T-helper 1 cell treated with Interleukin-12 subunit alpha and Interleukin-12 subunit beta and Interleukin-4 antibody, amounts not matched to agents 30 ng/mL and 1 ng/mL, for 36 hours (primary cell): ENCODE measurements at regions not wholly inside any gene's neighbourhood (a gene's known extent, or its start where the extent isn't known, plus 50 kb on each side); places are given as distances from the start of the nearest gene placed in this dataset.
"Not testable (repeated sequence)": the region's sequence is repeated elsewhere in the genome, so short reads cannot be mapped to it uniquely, and the experiment has no call there.

ENCODE experiments used
- intact Hi-C: fragments of 100-400 bp; cut with micrococcal nuclease; formaldehyde crosslinking; loops from one replicate; pipeline ENCODE4 v1.15.1; 2024

DNA sequence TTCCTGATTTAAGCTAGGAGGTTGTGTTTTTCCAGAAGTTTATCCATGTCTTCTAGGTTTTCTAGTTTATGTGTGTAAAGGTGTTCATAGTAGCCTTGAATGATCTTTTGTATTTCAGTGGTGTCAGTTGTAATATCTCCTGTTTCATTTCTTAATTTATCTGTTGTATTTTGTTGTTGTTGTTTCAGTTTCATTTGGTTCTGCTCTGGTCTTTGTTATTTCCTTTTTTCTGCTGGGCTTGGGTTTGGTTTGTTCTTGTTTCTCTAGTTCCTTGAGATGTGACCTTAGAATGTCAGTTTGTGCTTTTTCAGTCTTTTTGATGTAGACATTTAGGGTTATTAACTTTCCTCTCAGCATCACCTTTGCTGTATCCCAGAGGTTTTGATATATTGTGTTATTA, 62.8 kb downstream of the SCP2D1 start:
- intact Hi-C loops: not testable (repeated sequence)

DNA sequence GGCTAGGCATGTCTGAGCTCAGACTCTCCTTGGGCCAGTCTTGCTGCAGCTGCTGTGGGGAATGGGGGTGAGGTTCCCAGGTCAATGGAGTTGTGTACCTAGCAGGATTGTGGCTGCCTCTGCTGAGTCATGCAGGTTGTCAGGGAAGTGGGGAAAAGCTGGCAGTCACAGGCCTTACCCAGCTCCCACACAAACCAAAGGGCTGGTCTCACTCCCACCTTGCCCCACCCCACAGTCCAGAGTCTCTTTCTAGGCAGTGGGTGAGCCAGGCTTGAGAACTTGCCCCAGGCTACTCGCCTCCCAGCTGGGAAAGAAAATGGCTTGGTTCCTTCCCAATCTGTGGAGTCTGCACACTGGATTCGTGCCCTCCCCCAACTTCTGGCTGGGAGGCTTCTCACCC, 65.7 kb downstream of the SCP2D1 start:
- intact Hi-C loops: no loop called here

DNA sequence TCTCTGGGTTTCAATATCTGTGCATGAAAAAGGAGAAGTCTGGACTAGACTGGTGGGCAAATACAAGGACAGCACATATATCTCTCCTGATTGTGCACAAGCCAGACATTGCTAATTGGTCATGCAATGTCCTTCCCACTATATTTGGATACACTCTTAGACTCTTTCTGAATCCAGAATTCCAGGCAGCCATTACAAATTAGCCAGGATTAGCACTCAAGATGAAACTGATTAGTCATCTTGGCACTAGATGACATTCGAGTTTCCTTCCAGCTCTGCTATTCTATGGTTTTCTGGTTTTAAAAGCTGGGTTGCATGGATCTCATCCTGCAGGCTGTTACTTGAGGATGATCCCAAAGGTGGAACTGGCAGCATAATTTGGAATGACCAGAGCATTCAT, 73.2 kb downstream of the SCP2D1 start:
- intact Hi-C loops: no loop called here

DNA sequence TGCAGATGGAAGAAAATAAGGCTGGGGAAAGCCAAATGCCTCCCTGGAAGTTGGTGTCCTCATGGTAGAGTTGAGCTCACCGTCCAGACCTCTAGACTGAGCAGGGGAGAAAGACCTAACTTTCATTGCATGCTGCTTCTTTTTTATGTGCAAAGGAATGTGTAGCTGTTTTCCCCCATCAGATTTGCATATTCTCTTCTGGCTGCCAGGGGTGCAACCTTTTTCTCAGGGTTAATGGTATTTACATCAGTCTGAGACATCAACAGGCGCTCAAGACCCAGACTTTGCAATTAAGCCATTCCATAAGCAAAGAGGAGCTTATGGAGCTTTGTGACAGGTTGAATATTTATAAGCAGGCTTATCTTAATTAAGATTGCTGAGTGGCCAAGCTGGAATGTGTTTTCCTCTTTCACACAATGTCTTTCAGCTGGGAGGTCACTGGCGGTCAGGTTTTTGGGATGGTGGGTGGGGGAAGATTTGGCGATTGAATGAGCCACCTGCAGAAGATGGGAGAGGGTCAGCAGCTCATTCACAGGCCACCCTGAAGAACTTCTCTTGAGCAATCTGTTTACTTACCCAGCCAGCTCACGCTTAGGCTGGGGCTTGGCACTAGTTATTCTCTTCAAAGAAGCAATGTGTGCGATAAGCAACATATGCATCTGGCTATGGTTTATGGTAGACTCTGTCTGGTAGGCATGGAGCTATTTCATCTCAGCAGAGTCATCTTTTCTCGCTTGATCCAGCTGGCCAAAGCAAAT, 88.6 kb downstream of the SCP2D1 start:
- intact Hi-C loops: no loop called here

DNA sequence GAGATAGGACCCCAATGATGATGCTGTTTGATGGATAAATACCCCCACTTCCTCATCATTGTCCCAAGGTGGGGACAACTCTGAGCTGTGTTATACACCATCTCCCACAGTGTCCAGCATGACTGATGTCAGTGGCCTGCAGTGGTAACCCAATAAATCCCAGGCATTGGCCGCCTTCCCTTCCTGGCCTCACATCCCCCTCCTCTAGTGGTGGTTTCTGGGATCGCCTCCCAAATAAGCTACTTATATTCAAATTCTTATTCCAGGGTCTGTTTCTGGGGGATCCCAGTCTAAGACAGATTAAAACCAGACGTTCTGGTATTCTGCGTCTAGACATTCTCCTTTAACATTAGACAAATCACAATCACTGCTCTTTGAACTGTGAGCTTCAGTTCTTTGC, 90.6 kb downstream of the SCP2D1 start:
- intact Hi-C loops: no loop called here

DNA sequence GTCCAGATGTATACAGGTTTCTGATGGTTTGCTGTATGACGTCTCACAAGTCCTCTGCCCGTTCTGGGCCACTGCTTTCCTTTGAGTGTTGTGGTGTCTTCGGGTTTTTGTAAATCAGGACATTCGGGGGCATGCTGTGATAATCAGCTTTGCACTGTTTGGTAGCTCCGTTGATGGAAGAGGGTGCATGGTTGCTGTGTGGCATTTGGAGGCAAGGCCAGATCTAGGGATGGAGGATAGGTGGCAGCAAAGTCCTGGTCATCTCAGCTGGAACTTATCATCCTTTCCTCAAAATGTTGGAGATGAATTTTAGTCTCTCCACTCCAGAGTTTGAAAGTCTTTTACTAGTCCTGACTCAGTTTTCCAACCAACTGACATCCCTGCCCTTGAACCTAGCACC, 91.0 kb downstream of the SCP2D1 start:
- intact Hi-C loops: no loop called here

DNA sequence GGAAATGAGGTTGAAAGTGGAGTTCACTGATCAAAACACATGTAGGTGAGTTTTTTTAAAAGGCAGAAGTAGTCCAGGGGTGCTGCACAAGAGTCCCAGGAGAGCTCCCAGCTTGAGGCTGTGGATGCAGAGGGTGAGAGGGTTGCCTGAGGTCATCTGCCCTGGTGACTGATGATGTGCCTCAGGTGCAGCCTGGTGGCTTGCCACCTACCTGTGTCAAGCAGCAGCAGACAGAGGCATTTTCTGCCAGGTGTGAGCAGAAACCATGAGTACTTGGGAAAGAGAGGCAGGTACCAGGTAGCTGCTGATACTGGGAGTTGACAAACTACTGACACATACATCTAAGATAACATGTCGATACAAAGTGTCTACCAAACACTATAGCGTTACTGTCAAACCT, 92.5 kb downstream of the SCP2D1 start:
- intact Hi-C loops: no loop called here

DNA sequence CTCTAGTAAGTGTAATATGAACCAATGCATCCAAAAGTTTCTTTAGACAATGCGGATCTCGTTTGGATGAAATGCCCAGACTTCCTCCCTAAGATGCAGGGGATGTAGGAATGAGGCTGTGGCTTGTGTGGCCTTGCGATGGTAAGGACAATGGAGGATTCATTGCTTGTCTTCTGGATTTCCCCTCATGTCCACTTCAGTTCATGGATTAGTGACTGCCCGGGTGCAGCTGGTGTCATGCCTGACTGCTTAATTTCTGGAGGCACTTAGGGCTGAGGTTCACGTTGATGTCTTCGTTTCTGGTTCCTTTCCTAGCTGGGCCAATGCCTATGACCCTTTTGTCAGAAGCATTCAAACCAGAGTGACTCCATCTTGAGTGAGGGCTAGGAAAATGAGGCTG, 93.8 kb downstream of the SCP2D1 start:
- intact Hi-C loops: no loop called here

DNA sequence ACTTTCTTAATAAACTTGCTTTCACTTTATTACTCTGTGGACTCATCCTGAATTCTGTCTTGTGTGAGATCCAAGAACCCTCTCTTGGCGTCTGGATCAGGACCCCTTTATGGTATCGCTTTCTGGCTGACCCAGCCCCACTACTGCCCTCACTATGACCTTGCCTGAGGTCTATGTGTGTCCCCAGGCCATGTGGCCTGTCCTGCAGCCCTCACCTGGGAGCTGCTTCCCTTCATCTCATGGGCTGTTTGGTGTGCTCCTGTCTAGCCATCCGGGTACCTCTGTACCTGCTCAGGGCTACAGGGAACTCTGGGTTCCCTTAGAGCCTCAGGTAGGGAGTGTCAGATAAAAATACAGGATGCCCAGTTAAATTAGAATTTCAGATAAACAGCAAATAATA, 94.5 kb downstream of the SCP2D1 start:
- intact Hi-C loops: no loop called here

DNA sequence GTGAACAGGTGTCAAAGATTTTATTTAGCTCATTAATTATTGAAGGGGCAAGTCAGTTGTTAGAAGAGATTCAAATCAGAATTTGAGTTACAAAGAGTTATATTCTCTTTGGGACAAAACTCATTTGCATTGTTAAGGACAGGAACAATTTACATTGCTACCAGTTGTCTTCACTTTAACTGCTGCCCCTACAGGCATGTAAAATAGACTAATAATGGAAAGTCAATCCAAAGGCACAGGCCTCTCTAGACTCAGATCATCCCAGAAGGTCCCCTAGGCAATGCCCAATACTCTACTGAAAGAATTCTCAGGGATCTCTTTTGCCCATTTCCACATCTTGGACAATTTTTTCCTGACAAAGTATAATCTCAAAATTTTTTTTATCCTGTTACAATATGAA, 95.7 kb downstream of the SCP2D1 start:
- intact Hi-C loops: no loop called here

DNA sequence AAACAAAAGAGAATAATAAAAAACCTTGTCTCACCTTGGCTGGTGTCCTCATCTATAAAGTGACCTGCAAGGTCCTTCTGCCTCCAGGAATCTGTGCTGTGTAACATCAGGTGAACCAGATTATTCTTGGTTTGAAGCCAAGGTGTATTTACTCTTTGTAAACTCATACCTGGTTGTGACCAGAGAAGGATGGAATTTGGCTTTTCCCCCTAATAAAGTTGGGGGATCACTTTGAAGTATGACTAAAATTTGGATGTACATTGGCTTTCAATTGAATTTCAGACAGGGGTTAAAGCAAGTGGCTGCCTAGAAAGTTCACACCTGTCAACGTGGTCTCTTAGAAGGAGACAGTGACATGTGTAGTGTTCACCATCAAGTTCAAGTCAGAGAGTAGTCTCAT, 100.1 kb downstream of the SCP2D1 start:
- intact Hi-C loops: no loop called here

DNA sequence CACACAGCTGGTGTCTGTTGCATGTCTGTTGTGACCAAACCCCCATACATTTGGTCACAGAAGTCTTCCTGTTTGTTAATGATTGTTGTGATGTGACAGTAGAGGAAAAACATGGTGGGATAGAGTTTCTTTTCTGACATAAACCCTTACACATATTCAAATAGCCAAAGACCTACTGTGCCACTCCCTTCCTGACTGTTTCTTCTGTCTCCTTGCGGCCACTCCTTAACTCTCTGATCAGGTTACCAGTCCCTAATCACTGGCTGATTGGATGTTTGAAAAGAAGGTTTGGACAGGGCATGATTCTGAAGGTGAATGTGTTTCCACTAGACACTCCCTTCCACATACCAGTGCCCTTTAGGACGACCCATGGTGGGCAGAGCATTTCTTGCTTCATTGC, 101.2 kb downstream of the SCP2D1 start:
- intact Hi-C loops: no loop called here

DNA sequence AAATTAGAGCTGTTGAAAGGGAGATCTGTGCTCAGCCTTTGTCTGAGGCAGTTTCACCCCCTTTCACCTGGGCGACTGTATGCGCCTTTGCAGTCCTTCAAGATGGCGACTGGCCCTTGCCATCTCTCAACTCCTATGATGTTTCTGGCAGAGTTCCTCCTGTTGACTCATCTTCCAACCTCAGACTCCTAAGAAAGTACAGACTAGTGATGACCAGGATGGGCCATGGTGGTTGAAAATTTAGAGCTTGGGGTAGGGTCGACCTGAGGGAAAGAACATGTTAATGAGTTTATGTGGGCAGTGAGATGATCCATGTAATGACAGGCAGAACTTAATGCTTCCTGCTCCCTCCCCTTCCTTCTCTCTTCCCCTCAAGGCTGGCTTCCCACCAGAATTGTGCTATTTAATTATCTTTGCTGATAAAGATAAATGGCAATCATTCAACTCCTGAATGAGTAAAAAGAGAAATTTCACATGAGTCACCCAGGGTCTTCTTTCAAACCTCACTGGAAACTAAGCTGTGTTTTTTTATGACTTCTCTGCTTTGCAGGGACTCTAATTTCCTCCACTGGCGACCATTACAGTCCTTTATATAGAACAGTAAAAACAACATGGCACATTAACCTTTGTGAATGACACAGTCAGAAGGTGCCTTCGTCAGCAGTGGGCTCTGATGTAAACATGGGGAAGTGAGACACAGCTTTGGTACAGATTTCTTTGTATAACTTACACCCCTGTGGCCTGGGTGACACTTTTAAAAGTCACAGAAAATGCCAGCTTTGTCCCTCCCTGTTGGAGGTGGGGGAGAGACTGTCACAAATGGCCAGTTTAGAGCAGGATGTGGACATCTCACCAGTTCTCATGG, 103.5 kb downstream of the SCP2D1 start:
- intact Hi-C loops: no loop called here

DNA sequence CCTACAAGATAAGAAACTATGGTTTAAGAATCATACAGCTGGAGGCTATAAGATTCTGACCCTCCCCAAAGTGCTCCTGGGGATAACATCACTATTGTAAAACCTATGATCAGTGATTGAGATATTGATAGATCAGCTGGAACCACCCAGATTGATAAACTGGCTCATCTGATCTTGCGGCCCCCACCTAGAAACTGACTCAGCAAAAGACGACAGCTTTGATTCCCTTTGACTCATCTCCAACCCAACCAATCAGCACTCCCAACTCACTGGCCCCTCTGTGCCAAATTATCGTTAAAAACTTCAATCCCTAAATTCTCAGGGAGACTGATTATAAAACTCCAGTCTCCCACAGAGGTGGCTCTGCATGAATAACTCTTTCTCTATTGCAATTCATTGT, 106.4 kb downstream of the SCP2D1 start:
- intact Hi-C loops: no loop called here

DNA sequence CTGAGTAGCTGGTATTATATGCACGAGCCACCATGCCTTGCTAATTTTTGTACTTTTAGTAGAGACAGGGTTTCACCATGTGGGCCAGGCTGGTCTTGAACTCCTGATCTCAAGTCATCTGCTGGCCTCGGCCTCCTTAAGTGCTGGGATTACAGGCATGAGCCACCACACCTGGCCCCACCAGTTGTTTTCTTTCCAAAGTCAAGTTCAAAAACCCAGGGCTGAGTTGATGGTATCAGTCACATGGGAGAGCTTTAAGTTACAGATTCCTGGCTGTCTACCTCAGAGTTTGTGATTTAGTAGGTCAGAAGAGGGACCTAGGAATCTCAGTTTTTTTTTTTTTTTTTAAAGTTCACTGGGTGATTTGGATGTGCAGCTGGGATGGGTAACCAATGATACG, 107.7 kb downstream of the SCP2D1 start:
- intact Hi-C loops: no loop called here

DNA sequence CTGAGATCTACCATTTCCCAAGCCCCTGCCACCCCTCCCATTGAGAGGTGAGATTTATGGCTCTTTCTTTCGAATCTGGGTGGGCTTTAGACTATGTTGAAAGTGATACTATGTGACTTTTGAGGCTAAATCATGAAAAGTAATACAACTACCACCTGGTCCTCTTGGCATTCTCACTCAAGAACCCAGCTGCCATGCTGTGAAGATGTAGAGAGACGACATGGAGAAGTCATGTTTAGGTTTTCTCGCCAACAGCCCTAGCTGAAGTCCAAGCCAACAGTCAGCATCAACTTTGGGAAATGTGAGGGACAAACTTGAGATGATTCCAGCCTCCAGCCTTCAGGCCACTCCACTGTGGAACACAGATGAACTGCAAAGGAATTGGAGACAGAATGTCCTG, 108.7 kb downstream of the SCP2D1 start:
- intact Hi-C loops: no loop called here

DNA sequence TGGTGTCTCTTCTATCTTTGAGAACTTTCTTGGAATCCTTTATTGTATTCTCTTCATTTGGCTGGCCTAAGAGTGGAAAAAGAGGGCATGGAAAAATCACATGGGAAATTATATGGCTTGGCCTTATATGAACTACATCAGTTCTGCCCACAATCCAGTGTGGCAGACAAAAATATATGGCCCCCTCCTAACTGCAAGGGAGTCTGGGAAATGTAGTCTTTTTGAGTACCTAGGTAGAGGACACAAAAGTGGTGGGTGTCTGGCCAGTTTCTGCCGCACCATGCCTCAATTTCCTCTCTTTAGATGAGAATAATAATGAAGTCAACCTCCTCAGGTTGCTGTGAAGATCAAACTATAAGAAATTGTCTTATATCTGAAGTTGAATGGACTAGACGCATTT, 109.3 kb downstream of the SCP2D1 start:
- intact Hi-C loops: no loop called here

DNA sequence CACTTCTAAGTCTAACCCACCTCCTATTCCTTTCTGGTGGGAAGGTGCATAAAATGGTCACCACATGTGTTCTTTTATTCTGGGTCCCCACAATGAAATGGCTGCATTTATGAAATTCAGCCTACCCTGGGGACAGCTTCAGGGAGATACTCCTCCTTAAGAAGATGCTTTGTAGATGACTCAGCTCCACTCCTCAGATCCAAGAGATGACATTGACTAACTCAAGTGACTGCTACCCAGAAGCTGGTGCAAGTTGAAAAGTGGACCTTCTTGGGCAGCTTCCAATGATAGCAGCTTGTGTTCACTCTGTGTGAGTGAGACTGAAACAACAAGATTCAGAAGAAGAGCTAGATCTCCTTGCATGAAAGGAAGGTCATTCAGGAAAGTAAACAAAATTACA, 113.4 kb downstream of the SCP2D1 start:
- intact Hi-C loops: no loop called here

DNA sequence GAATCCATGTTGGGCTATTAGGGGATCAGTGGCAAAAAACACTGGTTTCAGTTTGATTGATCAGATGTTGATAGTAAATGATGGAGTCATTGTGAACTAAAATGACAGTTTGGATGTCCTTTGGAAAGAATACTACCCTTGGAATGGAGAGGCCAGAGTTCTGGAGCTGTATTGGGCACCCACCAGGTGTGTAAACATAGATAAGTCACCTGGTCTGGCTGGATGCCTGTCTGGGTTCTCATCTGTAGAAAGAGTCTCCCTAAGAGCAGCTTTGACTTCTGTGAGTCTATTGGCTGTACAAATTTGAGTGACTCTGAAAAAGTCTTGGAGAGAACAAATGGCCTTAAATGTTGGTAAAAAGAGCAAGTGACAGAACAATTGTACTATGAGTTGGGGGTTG, 115.0 kb downstream of the SCP2D1 start:
- intact Hi-C loops: no loop called here

DNA sequence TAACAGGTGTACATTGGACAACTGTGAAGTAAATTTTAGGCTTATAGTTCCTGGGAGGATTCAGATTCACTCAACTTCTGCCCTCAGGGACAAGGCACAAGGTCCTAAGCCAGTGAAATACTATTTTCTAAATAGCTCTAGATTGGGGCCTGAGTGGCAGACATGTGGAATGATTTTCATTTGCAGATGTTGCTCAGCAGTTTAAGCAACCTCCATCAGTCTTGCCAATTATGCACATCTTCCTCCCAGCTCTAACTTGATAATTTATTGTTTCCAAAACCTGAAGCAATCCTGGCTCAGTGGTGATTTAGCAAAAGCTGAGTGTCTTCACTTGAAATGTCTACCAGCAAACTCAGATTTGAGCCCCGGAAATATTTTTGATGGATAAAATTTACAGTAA, 116.2 kb downstream of the SCP2D1 start:
- intact Hi-C loops: no loop called here

DNA sequence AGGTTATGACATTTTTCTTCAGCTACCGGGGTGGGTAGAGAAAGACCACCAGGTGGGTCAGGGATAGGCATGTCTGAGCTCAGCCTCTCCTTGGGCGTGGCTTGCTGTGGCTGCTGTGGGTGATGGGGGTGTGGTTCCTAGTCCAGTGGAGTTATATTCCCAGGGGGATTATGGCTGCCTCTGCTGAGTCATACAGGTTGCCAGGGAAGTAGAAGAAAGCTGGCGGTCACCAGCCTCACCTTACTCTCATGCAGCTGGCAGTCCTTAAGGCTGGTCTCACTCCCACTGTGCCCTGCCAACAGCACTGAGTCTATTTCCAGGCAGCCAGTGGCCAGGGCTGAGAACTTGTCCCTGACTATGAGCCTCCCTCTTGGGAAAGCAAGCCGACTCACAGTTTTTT, 130.0 kb downstream of the SCP2D1 start:
- intact Hi-C loops: no loop called here

DNA sequence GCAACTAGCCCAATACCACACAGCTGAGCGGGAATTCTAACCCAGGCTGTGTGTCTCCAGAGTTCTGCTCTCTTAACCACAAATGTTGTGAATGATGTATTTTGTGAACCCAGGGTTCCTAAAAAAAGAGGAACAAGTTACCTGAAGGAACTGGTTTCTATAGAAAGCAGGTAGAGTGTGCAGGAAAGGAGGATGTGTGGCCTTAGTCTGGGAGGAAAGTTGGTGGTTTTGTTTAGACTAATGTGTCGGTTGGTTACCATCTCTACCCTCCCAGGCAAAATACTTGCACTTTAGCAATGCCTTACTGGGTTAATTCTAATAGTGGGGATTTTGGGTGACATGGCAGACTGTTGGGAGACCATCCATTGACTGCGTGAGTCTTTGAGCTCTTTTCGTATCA, 143.3 kb downstream of the SCP2D1 start:
- intact Hi-C loops: no loop called here

DNA sequence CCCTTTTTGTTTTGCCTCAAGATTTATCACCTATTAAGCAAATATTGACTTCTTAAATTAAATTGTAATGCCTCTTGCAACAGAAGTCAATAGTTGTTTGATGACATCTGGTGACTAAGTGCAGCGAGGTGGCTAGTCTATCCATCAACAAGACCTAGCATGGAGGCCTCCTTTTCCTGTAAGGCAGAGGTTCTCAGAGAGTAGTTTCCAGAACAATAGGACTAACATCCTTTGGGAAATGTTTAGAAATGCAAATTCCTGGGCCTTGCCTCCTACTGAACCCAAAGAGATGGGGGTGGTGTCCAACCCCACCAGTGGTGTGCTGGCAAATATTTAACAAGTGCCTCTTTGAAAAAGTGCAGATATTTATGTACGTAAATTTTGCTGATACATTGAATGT, 143.7 kb downstream of the SCP2D1 start:
- intact Hi-C loops: no loop called here
